NOMO-1 treated with DMSO at 0.1 percent for 48 hours (cell line): ENCODE measurements at regions not wholly inside any gene's neighbourhood (a gene's known extent, or its start where the extent isn't known, plus 50 kb on each side); places are given as distances from the start of the nearest gene placed in this dataset.

ENCODE experiments used
- DNase-seq: peaks from one replicate; lab custom pipeline; 2025; ENCODE audit not compliant: unreplicated experiment; lab: John Stamatoyannopoulos, UW

DNA sequence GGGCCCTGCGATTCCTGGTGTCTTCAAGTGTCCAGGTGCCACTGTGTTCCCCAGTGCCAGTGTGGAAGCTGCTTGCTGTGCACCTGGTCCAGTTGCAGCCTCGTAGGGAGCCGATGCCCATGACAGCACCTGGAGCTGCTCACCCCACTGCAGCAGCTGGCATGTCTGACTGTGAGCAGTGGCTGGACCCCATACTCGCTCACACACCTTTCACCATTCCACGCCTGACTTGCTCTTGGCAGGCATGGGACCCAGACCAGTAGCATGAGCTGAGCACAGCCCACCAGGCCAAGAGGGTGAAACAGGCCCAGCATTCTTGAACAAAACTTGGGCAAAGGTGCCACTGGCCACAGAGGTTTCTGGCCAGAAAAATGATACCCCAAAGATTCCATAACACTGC lies 124.5 kb upstream of the THY1 start:
- DNase-seq = no peak

DNA sequence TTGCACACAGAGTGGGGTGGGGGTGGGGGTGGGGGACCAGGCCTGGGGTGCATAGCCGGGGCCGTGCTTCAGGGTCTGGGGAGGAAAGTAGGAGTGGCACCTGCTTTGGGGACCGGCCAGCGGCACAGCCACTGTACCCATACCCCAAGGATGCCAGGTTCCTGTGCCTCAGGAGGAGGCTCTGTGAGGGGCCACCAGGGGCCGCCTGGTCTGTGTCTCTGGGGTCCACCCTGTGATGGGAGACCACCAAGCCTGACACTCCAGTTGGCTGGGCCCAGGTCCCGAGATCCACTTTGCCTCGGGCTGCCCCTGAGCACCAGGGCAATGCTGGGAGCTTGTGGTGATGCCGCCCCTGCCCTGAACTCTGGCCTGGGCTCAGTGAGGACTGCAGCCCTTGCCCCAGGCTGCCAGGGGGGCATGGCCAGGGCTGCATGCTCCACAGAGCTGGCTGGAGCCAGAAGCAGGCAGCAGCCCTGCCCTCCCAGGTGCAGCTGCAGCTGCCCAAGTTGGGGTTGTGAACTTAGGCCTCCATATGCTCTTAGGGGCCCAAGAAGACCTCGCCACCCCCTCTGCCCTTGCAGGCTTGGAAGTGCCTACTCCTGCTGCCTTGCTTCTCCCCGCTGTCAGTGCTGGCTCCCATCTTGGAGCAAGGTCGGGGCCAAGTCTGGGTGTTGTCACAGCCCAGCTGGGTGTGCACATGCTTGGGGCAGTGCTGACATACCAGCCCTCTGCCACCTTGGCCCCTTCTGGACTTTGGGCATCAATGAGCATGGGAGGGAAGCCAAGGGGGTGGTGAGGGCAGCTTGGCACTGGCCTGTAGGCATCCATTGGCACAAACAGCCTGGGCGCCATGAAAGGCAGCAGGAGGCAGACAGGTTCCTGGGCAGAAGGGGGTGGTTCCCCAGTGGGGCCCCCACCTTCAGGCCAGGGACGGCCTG lies 123.3 kb upstream of the THY1 start:
- no peak for DNase-seq

DNA sequence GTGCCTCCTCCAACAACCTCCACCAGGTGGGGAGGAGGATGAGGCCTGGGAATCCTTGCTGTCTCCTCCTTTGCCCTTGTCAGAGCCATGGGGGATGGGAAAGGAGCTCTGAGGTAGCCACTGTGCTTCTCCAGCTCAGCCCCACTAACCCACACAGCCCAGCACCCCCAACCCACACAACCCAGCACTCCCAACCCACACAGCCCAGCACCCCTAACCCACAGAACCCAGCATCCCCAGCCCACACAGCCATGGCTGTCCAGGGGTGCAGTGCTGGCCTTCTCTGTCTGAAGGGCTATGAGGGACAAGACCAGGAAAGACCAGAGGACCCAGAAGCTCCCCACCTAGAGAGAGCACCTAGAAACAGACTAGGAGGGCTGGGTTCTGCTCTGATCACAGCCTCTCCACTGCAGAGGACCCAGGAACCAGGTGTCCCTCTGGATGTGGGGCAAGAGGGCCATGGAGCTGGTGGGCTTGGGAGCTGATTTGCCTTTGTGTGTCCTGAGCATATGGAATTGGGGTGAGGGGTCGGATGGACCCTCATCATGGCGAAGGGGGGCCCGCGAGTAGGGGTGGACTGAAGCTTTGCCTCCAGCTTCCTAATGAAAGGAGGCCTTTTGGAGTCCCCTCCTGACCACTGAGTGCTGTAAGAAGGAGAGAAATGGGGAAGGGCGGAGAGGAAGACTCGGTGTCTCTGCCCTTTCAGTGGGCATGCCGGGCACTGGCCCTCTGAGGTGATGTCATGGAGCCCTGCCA lies 117.6 kb upstream of the THY1 start:
- DNase-seq = no peak

DNA sequence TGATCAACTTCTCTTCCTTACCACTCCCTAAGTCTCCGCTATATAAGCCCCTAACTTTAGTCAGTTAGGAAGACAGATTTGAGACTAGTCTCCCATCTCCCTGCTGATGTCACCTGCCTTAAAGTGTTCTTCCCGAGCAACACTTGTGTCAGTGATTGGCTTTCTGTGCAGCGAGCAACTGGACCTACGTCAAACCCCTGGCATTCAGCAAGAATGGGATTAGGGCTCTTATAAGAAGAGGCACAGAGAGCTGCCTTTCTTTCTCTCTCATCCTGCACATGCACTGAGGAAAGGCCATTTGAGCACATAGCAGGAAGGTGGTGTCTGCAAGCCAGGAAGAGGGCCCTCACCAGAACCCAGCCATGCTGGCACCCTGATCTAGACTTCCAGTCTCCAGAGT lies 116.6 kb upstream of the THY1 start:
- no peak for DNase-seq

GRCh38 chr11:119538753-119539152 lies 115.8 kb upstream of the THY1 start:
- DNase-seq = peak; percentile 92

DNA sequence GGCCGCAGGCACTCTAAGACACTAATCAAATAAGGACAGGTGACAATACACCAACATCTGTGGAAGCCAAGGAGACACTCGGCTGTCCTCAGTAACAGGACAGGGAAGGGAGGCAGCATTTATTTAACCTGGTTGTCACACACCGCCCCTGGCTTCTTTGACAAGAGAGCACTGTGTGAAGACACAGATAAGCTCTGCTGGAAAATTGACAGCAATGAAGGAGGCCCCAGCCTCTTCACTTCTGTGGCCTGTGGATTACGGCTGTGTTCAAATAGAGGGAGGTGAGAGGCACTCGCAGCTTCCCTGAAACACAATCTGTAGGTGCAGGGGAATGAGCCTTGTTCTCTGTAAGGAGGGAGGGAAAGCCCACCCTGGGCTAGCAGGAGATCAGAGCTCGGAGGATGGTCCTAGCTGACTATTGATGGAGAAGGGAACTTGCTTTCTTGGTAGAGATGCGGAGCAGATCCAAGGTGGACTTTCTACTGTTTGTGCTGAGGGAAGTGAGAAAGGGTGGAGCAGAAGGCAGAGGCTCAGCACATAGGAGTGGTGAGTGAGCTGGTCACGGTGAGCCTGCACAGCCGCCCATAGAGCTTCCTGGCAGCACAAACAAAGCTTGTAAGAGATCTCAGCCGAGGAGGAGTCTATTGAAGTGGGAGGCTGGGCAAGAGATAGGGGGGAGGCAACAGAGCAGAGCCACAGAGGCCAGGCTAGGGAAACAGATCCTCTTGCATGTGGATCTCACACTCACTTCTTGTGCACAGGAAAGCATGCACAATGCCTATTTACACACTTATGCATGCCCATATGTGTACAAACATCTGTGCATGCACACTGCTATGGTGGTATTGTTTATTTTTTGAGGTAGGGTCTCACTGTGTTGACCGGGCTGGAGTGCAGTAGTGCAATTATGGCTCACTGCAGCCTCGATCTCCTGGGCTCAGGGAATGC lies 114.6 kb upstream of the THY1 start:
- peak; percentile 43 for DNase-seq

DNA sequence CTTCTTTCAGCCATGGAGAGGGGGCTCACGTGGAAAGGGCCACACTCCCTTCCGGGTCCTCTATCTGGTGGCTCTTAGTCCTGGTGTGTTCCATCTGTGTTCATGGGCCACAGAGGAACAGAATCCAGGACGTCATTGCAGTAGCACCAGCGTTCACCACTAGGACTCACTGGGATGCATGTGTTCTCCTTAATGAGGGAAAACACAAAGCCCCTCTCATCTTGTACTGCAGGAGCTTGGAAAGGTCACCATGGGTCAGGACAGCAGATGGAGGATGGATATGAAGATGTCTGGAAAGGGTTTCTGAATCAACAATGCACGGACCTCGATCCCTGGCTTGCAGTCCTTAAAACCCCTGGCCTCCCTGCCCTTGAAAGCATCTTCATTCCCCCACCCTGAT lies 113.8 kb upstream of the THY1 start:
- no peak for DNase-seq

DNA sequence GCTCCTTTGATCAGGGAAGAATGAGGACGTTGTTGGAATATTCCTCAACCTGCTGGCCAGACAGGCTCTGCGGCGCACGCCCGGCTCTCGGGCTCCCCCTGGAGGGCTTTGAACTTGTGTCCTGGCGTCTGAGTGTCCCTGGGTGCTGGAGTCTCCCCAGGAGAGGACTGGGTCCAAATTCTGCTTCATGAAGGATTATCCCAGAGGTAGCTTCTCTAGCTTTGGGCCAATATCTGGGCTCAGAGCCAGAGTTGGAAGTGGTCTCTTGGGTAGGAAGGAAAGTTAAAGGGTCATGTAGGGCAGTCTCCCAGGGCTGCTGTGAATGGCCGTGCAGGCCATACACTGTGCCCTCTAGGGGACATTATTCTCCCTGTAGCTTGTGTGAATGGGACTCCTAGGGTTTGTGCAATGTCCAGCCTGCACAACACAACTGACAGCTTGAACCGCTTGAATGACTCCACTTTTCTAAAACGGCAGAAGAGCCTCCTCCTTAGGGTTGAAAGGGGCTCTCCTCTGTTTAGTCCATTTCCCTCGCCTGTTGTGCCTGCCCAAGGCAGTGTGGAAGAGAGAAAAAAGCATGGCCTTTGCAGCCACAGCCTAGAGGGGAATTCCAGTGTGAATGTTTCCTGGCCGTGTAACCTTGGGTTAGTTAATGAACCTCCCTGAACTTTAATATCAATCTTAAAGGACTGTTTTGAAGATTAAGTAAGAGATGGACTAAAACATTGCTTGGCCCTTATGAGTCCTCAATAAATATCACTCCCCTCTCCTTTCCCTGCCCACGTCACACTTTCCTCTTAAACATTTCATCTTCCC lies 111.2 kb upstream of the THY1 start:
- peak; percentile 77 for DNase-seq

- DNase-seq = no peak
Observed at GRCh38 chr11:119533462-119533861, 110.5 kb upstream of the THY1 start.

DNA sequence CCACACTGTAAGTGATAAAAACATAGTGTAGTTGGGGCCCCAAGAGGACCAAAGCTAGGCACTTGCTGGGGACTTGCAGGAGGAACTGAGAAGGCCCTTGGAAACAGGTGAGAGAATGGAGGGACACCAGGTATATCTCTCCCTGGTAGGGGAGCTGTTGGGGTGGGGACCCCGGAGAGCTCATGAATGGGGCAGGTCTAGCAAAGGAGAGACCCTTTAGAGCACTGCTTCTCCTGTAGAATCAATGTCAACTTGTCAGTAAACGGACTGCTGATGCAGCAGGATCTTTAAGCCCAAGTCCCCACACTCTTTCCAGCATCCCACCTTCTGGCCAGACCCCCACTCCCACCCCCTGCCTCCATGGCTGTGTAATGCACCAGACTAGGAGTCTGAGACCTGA lies 109.6 kb upstream of the THY1 start:
- no peak for DNase-seq

GRCh38 chr11:119531623-119532022 lies 108.7 kb upstream of the THY1 start:
- peak; percentile 5 for DNase-seq

DNA sequence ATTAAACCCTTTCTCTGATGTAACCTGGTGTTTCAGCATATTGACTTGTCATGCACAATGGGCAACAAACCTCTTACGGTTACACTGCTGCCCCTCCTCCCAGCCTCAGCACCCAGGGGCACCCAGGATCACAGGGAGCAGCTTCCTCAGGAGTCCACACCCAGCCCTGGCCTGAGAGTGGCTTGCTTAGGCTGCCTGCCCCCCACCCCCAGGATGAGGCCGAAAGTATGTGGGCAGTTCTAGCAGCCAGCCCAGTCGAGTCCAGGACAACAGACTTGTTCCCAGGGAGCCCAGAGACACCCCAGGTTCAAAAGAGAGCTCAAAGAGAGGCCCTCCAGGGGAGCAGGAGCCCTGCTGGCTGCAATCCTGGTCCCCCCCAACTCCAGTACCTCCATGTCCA lies 108.1 kb upstream of the THY1 start:
- DNase-seq = no peak

DNA sequence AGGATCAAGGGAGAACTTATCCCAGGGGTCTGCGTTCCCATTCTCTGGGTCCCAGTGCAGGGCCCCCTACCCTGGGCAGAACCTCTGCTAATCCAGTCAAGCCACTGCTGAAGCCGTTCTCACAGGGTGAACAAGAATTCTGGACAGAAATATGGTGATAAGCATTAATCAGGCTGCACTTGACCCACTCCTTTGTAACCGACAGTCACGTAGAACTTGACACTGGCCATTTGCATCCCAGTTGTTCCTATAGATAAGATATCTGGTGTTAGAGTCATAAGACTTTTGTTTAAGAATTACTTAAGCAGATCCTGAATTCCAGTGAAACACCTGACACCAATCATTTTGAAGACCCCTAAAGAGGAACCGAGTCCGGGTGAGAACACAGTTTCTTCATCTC lies 107.5 kb upstream of the THY1 start:
- no peak for DNase-seq

DNA sequence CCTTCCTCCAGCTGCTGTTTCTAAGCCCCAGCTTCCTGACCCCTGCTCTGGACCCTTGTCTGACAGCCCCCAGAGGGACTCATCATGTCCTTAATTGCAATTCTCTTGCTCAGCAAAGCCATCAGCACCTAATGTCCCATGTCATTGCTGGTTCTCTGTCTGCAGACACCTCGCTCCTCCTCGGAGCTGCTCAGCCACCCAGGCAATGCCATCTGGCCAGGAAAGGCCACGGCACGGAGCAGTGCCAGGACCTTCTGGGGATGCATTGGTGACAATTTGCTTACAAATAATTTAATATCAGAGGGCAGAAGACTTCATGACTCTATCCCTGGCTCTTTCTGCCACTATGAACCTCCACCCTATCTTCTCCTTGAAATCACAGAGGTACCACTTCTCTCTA lies 107.0 kb upstream of the THY1 start:
- DNase-seq = no peak

DNA sequence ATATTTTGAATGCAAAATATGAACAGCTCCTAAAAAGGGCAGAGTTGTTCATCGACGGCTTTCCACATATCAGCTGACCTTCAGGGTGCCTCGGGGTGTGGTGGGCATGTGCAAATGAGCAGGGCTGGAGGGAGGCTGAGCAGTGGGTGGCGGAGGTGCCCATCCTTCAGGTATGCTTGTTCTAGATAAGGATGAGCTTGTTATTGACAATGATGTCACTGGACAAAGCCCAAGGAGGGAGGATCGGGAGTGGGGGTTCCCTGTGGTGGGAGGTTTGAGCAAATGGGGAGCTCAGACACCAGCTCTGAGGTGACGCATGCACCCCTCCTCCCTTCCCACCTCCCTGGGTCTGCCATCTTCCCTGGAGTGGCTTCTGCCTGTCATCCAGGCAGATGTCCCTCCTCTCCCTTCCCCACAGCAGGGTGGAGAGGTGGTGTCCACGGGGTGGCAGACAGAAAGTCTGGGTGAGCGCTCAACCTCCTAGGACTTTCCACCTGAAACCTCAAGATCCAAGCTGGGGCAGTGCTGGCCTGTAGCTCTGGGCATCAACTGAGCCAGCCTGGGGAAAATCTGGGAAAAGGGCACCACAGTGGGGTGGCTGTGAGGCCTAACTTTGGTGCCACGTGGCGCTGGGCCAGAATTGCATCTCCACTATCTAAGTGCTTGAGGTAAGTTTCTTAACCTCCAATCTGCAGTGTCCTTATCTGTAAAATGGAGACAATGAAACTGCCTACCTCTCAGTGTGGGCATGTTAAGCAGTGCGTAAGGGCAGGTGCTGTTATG lies 106.3 kb upstream of the THY1 start:
- no peak for DNase-seq

DNA sequence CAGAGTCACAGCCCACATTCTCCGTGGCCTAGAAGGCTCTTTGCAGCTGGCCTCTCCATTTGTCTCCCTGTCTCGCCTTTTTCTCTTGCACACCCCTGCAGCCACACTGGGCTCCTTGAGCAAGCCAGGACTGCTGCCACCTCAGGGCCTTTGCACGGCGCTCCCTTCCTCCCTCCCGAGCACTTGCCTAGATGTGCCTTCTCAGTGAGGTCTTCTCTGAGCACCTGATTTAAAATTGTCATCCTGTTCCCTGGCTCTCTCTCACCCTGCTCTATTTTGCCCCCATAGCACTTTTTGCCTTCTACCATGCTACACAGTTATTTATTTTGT lies 102.9 kb upstream of the THY1 start:
- DNase-seq = no peak

DNA sequence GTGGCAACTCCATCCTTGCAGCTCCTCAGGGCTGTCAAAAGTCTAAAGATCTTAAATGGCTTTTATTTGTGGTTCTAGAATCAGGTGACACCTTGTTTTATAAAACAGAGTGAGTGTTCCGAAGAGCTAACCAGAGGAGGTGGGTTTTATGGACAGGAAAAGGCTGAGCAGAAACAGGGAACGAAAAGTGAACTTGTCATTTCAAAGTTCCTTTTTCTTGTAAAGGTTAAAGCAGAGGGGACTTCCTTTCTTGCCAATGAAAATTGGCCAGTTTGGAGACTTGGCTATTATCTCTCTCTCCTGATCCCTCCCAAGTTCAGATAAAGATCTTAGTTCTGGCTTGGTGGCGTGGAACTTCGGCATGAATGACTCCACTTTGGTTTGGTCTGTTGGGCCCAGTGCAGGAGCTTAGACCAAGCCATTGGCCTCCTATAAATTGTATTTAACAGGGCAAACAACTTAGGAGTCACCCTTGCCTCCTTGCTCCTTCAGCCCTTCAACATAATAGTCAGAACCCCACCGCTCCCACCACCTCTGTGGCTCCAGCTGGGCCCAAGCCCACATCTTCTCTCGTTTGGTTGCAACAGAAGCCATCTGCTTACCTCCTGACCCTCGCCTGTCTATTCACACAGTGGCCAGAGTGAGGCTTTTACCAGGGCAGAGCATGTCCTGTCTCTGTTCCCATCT lies 102.4 kb upstream of the THY1 start:
- peak; percentile 81 for DNase-seq

DNA sequence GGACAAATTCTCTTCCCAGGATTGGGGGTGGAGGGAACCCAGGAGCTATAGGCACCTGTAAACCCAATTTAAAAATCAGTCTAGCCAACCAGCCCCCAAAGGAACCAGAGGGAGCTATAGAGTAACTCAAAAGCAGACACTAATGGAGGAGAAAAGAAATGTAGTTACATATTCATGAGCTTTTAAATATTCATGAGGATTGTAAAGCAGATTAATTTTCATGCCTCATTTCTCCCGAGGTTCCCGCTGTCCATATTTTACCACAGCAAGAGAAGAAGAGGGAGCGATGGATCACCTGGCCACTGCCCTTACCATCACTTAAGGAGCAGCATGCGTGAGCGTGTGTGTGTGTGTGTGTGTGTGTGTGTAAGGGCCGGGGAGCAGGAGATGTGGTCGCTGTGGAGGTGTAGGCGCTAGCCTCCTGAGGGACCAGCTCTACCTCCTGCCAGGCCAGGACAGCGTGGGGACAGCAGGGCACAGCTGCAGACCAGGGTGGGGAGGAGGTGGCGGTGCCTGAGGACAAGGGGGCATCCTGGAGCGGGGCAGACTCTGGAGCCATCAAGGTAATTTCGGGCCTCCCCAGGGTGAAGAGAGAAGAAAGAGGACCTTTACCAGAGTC lies 100.7 kb upstream of the THY1 start:
- DNase-seq = no peak

GRCh38 chr11:119522609-119523008 lies 99.6 kb upstream of the THY1 start:
- no peak for DNase-seq
